GM12878 (cell line): ENCODE measurements at regions not wholly inside any gene's neighbourhood (a gene's known extent, or its start where the extent isn't known, plus 50 kb on each side); places are given as distances from the start of the nearest gene placed in this dataset.
A peak's percentile ranks its signal among the peaks of the same experiment; 100 is the strongest.
"Not testable (repeated sequence)": the region's sequence is repeated elsewhere in the genome, so short reads cannot be mapped to it uniquely, and the experiment has no call there.

Experiments
- ATAC-seq: fragments of 200-7000 bp; cut with Tn5 transposase; 3 replicates; pipeline ENCODE4 v1.9.1; 2020; ENCODE audit warnings: mild to moderate bottlenecking, moderate library complexity
- BruUV-seq: library from RNA; stranded (reverse); fragments of 400-500 nt; replicated peaks from 2 replicates; lab custom pipeline; 2021; lab: Mats Ljungman, UMichigan
- CTCF ChIA-PET: fragments of 300-600 bp; sonication (Branson Sonifier 250); formaldehyde crosslinking; extraction: SDS; loops from one replicate; lab custom pipeline; 2021; ENCODE audit warnings: inconsistent platforms; lab: Yijun Ruan, JAX
- POLR2A ChIA-PET: fragments of 350-600 bp; formaldehyde crosslinking; extraction: SDS; loops from one replicate; lab custom pipeline; 2021; ENCODE audit warnings: inconsistent platforms; lab: Charles Lee
- RAD21 ChIA-PET: fragments of 300-600 bp; sonication (Branson Sonifier 250); formaldehyde crosslinking; loops from one replicate; lab custom pipeline; 2023; ENCODE audit warnings: antibody characterized with exemption; ENCODE audit not compliant: unreplicated experiment; lab: Charles Lee
- SMC1A ChIA-PET: fragments of 300-600 bp; sonication (Branson Sonifier 250); formaldehyde crosslinking; loops from one replicate; lab custom pipeline; 2023; ENCODE audit not compliant: unreplicated experiment, uncharacterized antibody; lab: Charles Lee
- DNase-seq: peaks from one replicate; pipeline ENCODE4 v3.0.0-alpha.2; 2011; ENCODE audit warnings: low read depth, low spot score
- FAIRE-seq: peaks from 3 replicates; lab custom pipeline; 2011; peaks lifted over from hg19 to GRCh38; lab: Jason Lieb, UNC
- H2AFZ ChIP-seq: 2 replicates; pipeline ENCODE4 v1.6.0; 2011; ENCODE audit warnings: low read depth, low read length, control low read depth; ENCODE audit not compliant: control insufficient read depth
- H3K27ac ChIP-seq: 2 replicates; pipeline ENCODE4 v1.5.1; 2011; ENCODE audit warnings: control low read depth; ENCODE audit not compliant: control insufficient read depth, insufficient read depth
- H3K27me3 ChIP-seq, 2 experiments: replicated peaks in 1 of 2; 2 replicates each; pipeline versions ENCODE4 v1.6.0 to v1.6.1; 2011; ENCODE audit warnings: low read length in 1 of 2; ENCODE audit not compliant: control insufficient read depth in 2 of 2, insufficient read depth in 2 of 2
- H3K36me3 ChIP-seq, 2 experiments: 2 replicates each; pipeline ENCODE4 v1.5.1; 2011; ENCODE audit warnings: low read length in 1 of 2; ENCODE audit not compliant: control insufficient read depth in 2 of 2, insufficient read depth in 2 of 2
- H3K4me1 ChIP-seq: 2 replicates; pipeline ENCODE4 v1.6.1; 2011; ENCODE audit warnings: mild to moderate bottlenecking, low read length, moderate library complexity, mixed read lengths; ENCODE audit not compliant: control insufficient read depth, insufficient read depth
- H3K4me2 ChIP-seq: 2 replicates; pipeline ENCODE4 v1.6.0; 2011; ENCODE audit warnings: control low read depth; ENCODE audit not compliant: control insufficient read depth, insufficient read depth
- H3K4me3 ChIP-seq: fragments of 200-600 bp; sonication (generic); 2 replicates; pipeline ENCODE4 v1.5.1; 2016
- H3K79me2 ChIP-seq: 2 replicates; pipeline ENCODE4 v1.6.0; 2011; ENCODE audit warnings: low read length; ENCODE audit not compliant: control insufficient read depth, insufficient read depth
- H3K9ac ChIP-seq: 2 replicates; pipeline ENCODE4 v1.8.0; 2011; ENCODE audit warnings: low read length, control low read depth, mixed read lengths; ENCODE audit not compliant: control insufficient read depth, insufficient read depth
- H3K9me3 ChIP-seq: replicated peaks from 3 replicates; pipeline ENCODE4 v1.5.1; 2011; ENCODE audit warnings: mild to moderate bottlenecking, low read length; ENCODE audit not compliant: control insufficient read depth, insufficient read depth
- H4K20me1 ChIP-seq: 2 replicates; pipeline ENCODE4 v1.6.0; 2011; ENCODE audit not compliant: control insufficient read depth, insufficient read depth
- WGBS: methylation state at CpG from one replicate; pipeline ENCODE4 v1.1.6; 2016; ENCODE audit warnings: low lambda C conversion rate; ENCODE audit not compliant: insufficient replicate concordance, insufficient coverage; ENCODE audit errors: missing lambda C conversion rate; 5-methylcytosine and 5-hydroxymethylcytosine counted together
- in situ Hi-C: fragments of 300-500 bp; cut with MboI; formaldehyde crosslinking; loops from 9 replicates; pipeline ENCODE4 v1.14.3; 2018; ENCODE audit warnings: mixed read lengths
- intact Hi-C: fragments of 100-400 bp; cut with micrococcal nuclease; formaldehyde crosslinking; loops from one replicate; pipeline ENCODE4 v1.14.2; 2022; ENCODE audit not compliant: unreplicated experiment

GRCh38 chr16:22584459-22584858 is 73.8 kb downstream of the NPIPB5 start:
- FAIRE-seq, result not testable (repeated sequence)

GRCh38 chr16:22584941-22585340 is 74.2 kb downstream of the NPIPB5 start:
- in situ Hi-C loops, RAD21 ChIA-PET, CTCF ChIA-PET: not testable (repeated sequence)

More at GRCh38 chr16:22584459-22584858, 73.8 kb downstream of the NPIPB5 start:
- ATAC-seq, intact Hi-C loops, H3K9me3 ChIP-seq, H3K9ac ChIP-seq, H3K27ac ChIP-seq, POLR2A ChIA-PET, H3K79me2 ChIP-seq, H3K4me3 ChIP-seq, H3K4me2 ChIP-seq, DNase-seq, BruUV-seq, H4K20me1 ChIP-seq, H3K4me1 ChIP-seq, H3K36me3 ChIP-seq, CTCF ChIA-PET, RAD21 ChIA-PET, SMC1A ChIA-PET, H3K27me3 ChIP-seq, in situ Hi-C loops, H2AFZ ChIP-seq: not testable (repeated sequence)
- WGBS, result 0% methylated on average over 1 of the region's 3 CpGs

GRCh38 chr16:22585431-22585830 is 74.7 kb downstream of the NPIPB5 start:
- H3K4me3 ChIP-seq, H3K79me2 ChIP-seq, intact Hi-C loops, in situ Hi-C loops, H4K20me1 ChIP-seq, H3K4me2 ChIP-seq, H2AFZ ChIP-seq, FAIRE-seq, DNase-seq, H3K27ac ChIP-seq, POLR2A ChIA-PET, H3K9me3 ChIP-seq, H3K36me3 ChIP-seq, ATAC-seq, RAD21 ChIA-PET, SMC1A ChIA-PET, CTCF ChIA-PET, BruUV-seq, H3K9ac ChIP-seq, H3K27me3 ChIP-seq, H3K4me1 ChIP-seq: not testable (repeated sequence)
- 70% methylated on average over 3 of the region's 3 CpGs for WGBS

More at GRCh38 chr16:22584941-22585340, 74.2 kb downstream of the NPIPB5 start:
- H3K4me1 ChIP-seq, H3K9me3 ChIP-seq, DNase-seq, POLR2A ChIA-PET, SMC1A ChIA-PET, FAIRE-seq, H3K4me3 ChIP-seq, H3K9ac ChIP-seq, H2AFZ ChIP-seq, ATAC-seq, H3K36me3 ChIP-seq, H3K4me2 ChIP-seq, H3K27me3 ChIP-seq, BruUV-seq, H3K79me2 ChIP-seq, H3K27ac ChIP-seq, intact Hi-C loops, H4K20me1 ChIP-seq: not testable (repeated sequence)
- no CpG with 5 or more reads among the region's 5 CpGs for WGBS

- H3K4me2 ChIP-seq, H3K4me1 ChIP-seq, DNase-seq, intact Hi-C loops, SMC1A ChIA-PET, H3K9ac ChIP-seq, H3K79me2 ChIP-seq, H4K20me1 ChIP-seq, H3K36me3 ChIP-seq, in situ Hi-C loops, H3K27me3 ChIP-seq, H3K27ac ChIP-seq, H3K9me3 ChIP-seq, H3K4me3 ChIP-seq, POLR2A ChIA-PET, H2AFZ ChIP-seq, CTCF ChIA-PET, RAD21 ChIA-PET, FAIRE-seq, BruUV-seq: not testable (repeated sequence)
- peak; percentile 97 for ATAC-seq
- WGBS, result 0% methylated on average over 1 of the region's 5 CpGs
These were observed 76.0 kb downstream of the NPIPB5 start for GRCh38 chr16:22586732-22587131.
